Progenitor cell of endocrine pancreas (in vitro differentiated cells): ENCODE measurements at regions not wholly inside any gene's neighbourhood (a gene's known extent, or its start where the extent isn't known, plus 50 kb on each side); places are given as distances from the start of the nearest gene placed in this dataset.

Experiments used
- DNase-seq: peaks from one replicate; pipeline ENCODE4 v3.0.0; 2021; ENCODE audit warnings: low spot score; ENCODE audit not compliant: unreplicated experiment
- H3K27ac Mint-ChIP-seq: 2 replicates; pipeline ENCODE4 v1.8.0; 2021; ENCODE audit warnings: mild to moderate bottlenecking, moderate library complexity, mixed read lengths
- H3K27me3 Mint-ChIP-seq: 2 replicates; pipeline ENCODE4 v1.8.0; 2021; ENCODE audit warnings: mixed read lengths
- H3K36me3 Mint-ChIP-seq: 2 replicates; pipeline ENCODE4 v1.8.0; 2022; ENCODE audit warnings: mixed read lengths; ENCODE audit not compliant: insufficient read depth
- H3K4me1 Mint-ChIP-seq: 2 replicates; pipeline ENCODE4 v1.8.0; 2021; ENCODE audit warnings: low read depth, mixed read lengths
- H3K4me3 Mint-ChIP-seq: 2 replicates; pipeline ENCODE4 v1.8.0; 2021; ENCODE audit warnings: low read depth, mild to moderate bottlenecking, moderate library complexity, mixed read lengths
- H3K9me3 Mint-ChIP-seq: 2 replicates; pipeline ENCODE4 v1.8.0; 2021; ENCODE audit warnings: low read depth, mixed read lengths
- TF ChIP-seq, protein P1 (sequence below): fragments of 200-600 bp; sonication (generic); IDR thresholded peaks from one replicate; pipeline ENCODE4 v1.5.0; 2021; ENCODE audit warnings: antibody characterized with exemption, mild to moderate bottlenecking; ENCODE audit not compliant: unreplicated experiment

DNA sequence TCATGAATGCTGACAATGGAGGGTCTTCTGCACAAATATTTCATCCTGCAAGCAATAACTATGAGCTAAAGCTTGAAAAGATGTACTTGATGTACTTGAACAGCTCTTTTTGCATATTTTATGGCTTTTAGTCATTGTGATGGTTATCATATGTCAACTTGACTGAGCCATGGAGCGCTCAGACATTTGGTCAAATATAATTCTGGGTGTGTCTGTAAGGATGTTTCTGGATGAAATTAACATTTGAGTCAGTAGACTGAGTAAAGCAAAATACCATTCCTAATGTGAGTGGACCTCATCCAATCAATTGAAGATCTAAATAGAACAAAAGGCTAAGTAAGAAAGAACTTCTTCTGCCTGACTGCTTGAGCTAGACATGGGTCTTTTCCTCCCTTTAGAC is 509.0 kb downstream of the BCL11A start:
- DNase-seq: no peak
- Mint-ChIP-seq H3K36me3 (no peaks in the 10 kb centered on the region), H3K4me3 (no peak overlapping the region), H3K27me3 (no peaks in the 10 kb centered on the region), H3K9me3 (no peaks in the 10 kb centered on the region), H3K4me1 (peaks cover 9% of the 10 kb centered on the region), H3K27ac (no peak overlapping the region)
- TF ChIP-seq, protein P1, sequence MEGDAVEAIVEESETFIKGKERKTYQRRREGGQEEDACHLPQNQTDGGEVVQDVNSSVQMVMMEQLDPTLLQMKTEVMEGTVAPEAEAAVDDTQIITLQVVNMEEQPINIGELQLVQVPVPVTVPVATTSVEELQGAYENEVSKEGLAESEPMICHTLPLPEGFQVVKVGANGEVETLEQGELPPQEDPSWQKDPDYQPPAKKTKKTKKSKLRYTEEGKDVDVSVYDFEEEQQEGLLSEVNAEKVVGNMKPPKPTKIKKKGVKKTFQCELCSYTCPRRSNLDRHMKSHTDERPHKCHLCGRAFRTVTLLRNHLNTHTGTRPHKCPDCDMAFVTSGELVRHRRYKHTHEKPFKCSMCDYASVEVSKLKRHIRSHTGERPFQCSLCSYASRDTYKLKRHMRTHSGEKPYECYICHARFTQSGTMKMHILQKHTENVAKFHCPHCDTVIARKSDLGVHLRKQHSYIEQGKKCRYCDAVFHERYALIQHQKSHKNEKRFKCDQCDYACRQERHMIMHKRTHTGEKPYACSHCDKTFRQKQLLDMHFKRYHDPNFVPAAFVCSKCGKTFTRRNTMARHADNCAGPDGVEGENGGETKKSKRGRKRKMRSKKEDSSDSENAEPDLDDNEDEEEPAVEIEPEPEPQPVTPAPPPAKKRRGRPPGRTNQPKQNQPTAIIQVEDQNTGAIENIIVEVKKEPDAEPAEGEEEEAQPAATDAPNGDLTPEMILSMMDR: no peak

DNA sequence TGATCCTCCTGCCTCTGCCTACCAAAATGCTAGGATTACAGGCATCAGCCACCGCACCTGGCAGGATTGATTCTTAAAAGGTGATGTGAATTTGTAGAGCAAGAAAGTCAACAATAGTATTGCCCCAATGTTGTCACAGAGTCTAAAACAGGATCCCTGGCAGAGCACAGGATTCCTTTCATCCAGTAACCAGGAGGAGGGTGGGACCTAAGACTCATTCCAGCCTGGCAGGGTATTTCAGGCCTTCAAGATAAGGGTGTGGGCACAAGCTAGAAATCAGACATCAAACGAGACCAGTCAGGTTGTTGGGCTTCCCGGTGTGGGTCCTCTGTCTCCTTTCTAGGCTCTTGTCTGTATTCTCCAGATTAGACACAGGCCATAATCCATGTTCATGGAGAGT is 511.4 kb downstream of the BCL11A start:
- no peak overlapping the region for H3K4me3 Mint-ChIP-seq
- H3K27ac Mint-ChIP-seq: no peak overlapping the region
- no peaks in the 10 kb centered on the region for H3K36me3 Mint-ChIP-seq
- peaks cover 6% of the 10 kb centered on the region for H3K4me1 Mint-ChIP-seq
- TF ChIP-seq, protein P1: no peak
- DNase-seq: no peak
- H3K27me3 Mint-ChIP-seq: no peaks in the 10 kb centered on the region
- peaks cover 3% of the 10 kb centered on the region for H3K9me3 Mint-ChIP-seq

DNA sequence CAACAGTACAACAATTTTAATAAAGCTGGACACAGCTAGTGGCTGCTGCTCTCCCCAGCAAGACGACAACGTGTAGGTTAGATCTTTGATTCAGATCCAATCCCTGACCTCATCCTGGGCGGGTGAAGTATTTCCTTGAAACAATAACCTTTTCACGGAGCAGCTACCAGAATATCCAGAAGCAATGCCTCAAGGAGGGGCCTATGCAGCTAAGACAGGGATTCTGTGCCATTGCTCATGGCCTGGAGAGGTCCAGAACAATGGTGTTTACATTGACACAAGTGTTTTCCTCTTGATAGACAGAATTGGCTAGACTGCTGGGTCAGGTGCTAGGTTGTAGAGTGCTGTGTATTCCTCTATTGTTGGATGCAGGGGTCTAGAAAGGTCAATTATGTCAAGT is 520.1 kb downstream of the BCL11A start:
- Mint-ChIP-seq H3K4me1 (peaks cover 14% of the 10 kb centered on the region), H3K27me3 (no peaks in the 10 kb centered on the region), H3K9me3 (peaks cover 18% of the 10 kb centered on the region), H3K4me3 (no peak overlapping the region), H3K36me3 (no peaks in the 10 kb centered on the region), H3K27ac (no peak overlapping the region)
- TF ChIP-seq, protein P1: no peak
- no peak for DNase-seq

DNA sequence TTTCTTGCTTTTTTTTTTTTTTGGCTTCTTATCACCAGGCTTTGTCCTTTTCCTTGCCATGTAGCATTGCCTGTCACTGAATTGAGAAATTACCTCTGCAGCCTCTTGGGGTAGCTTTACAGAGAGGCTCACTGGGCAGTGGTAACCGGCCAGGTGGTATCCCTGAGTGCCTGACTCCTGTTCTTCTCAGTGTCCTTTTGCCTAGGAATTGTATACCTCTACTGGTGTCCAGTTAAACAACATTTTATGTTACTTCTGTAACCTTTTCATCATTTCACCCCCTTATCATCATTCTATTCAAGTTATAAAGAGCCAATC is 523.9 kb downstream of the BCL11A start:
- Mint-ChIP-seq H3K4me3 (no peak overlapping the region), H3K9me3 (peaks cover 7% of the 10 kb centered on the region), H3K4me1 (peaks cover 14% of the 10 kb centered on the region), H3K36me3 (no peaks in the 10 kb centered on the region), H3K27ac (no peak overlapping the region), H3K27me3 (no peaks in the 10 kb centered on the region)
- TF ChIP-seq, protein P1: no peak
- no peak for DNase-seq

DNA sequence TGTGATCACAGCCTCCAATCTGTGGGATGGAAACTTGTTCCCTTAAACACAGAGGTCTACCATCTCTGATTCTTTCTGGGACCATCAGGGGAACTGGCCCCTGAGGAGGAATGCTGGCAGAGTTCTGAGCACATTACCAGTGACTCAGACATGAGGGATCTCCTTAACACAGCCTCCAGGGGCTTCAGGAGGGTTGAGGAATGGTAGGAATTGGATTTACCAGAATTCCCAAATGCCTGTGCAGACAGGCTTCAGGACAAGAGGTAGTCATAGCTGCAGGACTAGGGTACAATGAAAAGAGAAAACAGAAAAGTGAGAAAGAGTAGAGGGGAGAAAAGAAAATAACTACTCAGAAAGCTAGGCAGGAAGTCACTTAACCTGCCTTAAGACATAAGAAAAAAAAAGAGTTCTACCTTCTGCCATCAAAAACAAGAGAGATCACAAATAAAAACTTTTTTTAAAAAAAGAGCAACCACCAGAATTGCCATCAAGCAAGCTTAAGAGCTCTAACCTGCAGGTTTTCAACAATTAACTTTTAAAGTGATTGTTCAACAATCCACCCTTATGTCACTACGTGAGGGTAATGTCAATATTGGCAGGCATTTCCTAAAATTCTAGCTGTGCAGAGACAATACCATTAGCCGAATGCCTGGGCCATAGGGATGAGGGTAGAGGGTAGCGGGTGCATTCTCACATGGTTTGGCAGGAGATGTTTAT is 524.4 kb downstream of the BCL11A start:
- DNase-seq: no peak
- Mint-ChIP-seq H3K4me1 (peaks cover 19% of the 10 kb centered on the region), H3K4me3 (no peak overlapping the region), H3K27me3 (no peaks in the 10 kb centered on the region), H3K36me3 (no peaks in the 10 kb centered on the region), H3K9me3 (peaks cover 3% of the 10 kb centered on the region), H3K27ac (no peak overlapping the region)
- TF ChIP-seq, protein P1: no peak
